ENCODE measurements at regions not wholly inside any gene's neighbourhood (a gene's known extent, or its start where the extent isn't known, plus 50 kb on each side); places are given as distances from the start of the nearest gene placed in this dataset.

- dilution Hi-C loops (cut with MboI; ENCODE audit: extremely low pct_ligation_motif_present, low sequenced_read_pairs) = no loop called here
- Histone ChIP-seq H3K9me1 (ENCODE audit: control insufficient read depth, extremely low read depth, insufficient read depth, low read length) (no peaks in the 10 kb centered on the region), H2AFZ (ENCODE audit: control insufficient read depth, low read length) (no peak overlapping the region), H3K36me3 (ENCODE audit: control insufficient read depth in 2 of 2, extremely low read depth in 1 of 2, insufficient read depth in 2 of 2, low read length in 2 of 2) (no peaks in the 10 kb centered on the region), H3K9ac (ENCODE audit: control insufficient read depth, extremely low read depth, insufficient read depth, low read length) (no peak overlapping the region), H3K4me2 (ENCODE audit: control insufficient read depth, extremely low read depth, insufficient read depth, low read depth, low read length) (no peak overlapping the region), H3K9me3 (ENCODE audit: control insufficient read depth, low read depth, low read length) (no peaks in the 10 kb centered on the region), H3K79me2 (ENCODE audit: control insufficient read depth, insufficient read depth, low read length) (no peaks in the 10 kb centered on the region), H3K4me1 (ENCODE audit: control insufficient read depth, extremely low read depth, insufficient read depth, low read length) (no peaks in the 10 kb centered on the region), H3K4me3 (ENCODE audit: control insufficient read depth in 2 of 3, extremely low read depth in 1 of 3, insufficient read depth in 2 of 3, low read depth in 1 of 3, low read length in 3 of 3) (no peak overlapping the region), H4K20me1 (ENCODE audit: control insufficient read depth, extremely low read depth, insufficient read depth, low read length) (no peaks in the 10 kb centered on the region), H3K27me3 (ENCODE audit: control insufficient read depth, extremely low read depth, insufficient read depth, low read length) (no peaks in the 10 kb centered on the region), H3K27ac (ENCODE audit: control insufficient read depth, insufficient read depth, low read length) (no peak overlapping the region)
- TF ChIP-seq CTCF (optimal IDR thresholded peaks at IDR 0.05 in 1 of 3, IDR thresholded peaks at IDR 0.05 in 1 of 3, conservative IDR thresholded peaks at IDR 0.05 in 1 of 3; ENCODE audit: extremely low read depth in 1 of 3, insufficient read depth in 2 of 3, low read length in 3 of 3) (no peak), EZH2 (IDR thresholded peaks at IDR 0.05; ENCODE audit: low read length) (no peak)
- DNase-seq (ENCODE audit: low read depth, low spot score) = no peak
- no peak for FAIRE-seq
Observed at GRCh38 chr17:54009502-54009901, 186.8 kb downstream of the KIF2B start.

GRCh38 chr17:54013072-54013471 is 190.3 kb downstream of the KIF2B start:
- no peak overlapping the region for H3K4me3 ChIP-seq (ENCODE audit: control insufficient read depth in 2 of 3, extremely low read depth in 1 of 3, insufficient read depth in 2 of 3, low read depth in 1 of 3, low read length in 3 of 3)
- H3K9me1 ChIP-seq (ENCODE audit: control insufficient read depth, extremely low read depth, insufficient read depth, low read length) = no peaks in the 10 kb centered on the region
- H3K4me2 ChIP-seq (ENCODE audit: control insufficient read depth, extremely low read depth, insufficient read depth, low read depth, low read length) = no peak overlapping the region
- FAIRE-seq (no peak), DNase-seq (ENCODE audit: low read depth, low spot score) (no peak)
- dilution Hi-C loops (cut with MboI; ENCODE audit: extremely low pct_ligation_motif_present, low sequenced_read_pairs) = no loop called here
- H2AFZ ChIP-seq (ENCODE audit: control insufficient read depth, low read length) = no peak overlapping the region
- H3K27me3 ChIP-seq (ENCODE audit: control insufficient read depth, extremely low read depth, insufficient read depth, low read length) = no peaks in the 10 kb centered on the region
- no peaks in the 10 kb centered on the region for H3K36me3 ChIP-seq (ENCODE audit: control insufficient read depth in 2 of 2, extremely low read depth in 1 of 2, insufficient read depth in 2 of 2, low read length in 2 of 2)
- no peaks in the 10 kb centered on the region for H3K79me2 ChIP-seq (ENCODE audit: control insufficient read depth, insufficient read depth, low read length)
- H4K20me1 ChIP-seq (ENCODE audit: control insufficient read depth, extremely low read depth, insufficient read depth, low read length) = no peaks in the 10 kb centered on the region
- no peak overlapping the region for H3K27ac ChIP-seq (ENCODE audit: control insufficient read depth, insufficient read depth, low read length)
- H3K9me3 ChIP-seq (ENCODE audit: control insufficient read depth, low read depth, low read length) = no peaks in the 10 kb centered on the region
- no peak overlapping the region for H3K9ac ChIP-seq (ENCODE audit: control insufficient read depth, extremely low read depth, insufficient read depth, low read length)
- no peak for TF ChIP-seq CTCF (optimal IDR thresholded peaks at IDR 0.05 in 1 of 3, IDR thresholded peaks at IDR 0.05 in 1 of 3, conservative IDR thresholded peaks at IDR 0.05 in 1 of 3; ENCODE audit: extremely low read depth in 1 of 3, insufficient read depth in 2 of 3, low read length in 3 of 3)
- TF ChIP-seq EZH2 (IDR thresholded peaks at IDR 0.05; ENCODE audit: low read length) = no peak
- no peaks in the 10 kb centered on the region for H3K4me1 ChIP-seq (ENCODE audit: control insufficient read depth, extremely low read depth, insufficient read depth, low read length)
